Ascending aorta (tissue), 2 donors: ENCODE measurements at regions not wholly inside any gene's neighbourhood (a gene's known extent, or its start where the extent isn't known, plus 50 kb on each side); places are given as distances from the start of the nearest gene placed in this dataset.

ENCODE experiments used
- DNase-seq, 2 donors: peaks; one replicate each; pipeline ENCODE4 v3.0.0-alpha.2; 2019; ENCODE audit warnings: low spot score in 2 of 2
- H3K27ac ChIP-seq, 2 donors: fragments of 200-600 bp; sonication (generic); one replicate each; pipeline ENCODE4 v1.5.1; 2016 to 2017; ENCODE audit warnings: mild to moderate bottlenecking in 1 of 2
- H3K27me3 ChIP-seq: fragments of 200-600 bp; sonication (generic); one replicate; pipeline ENCODE4 v1.5.1; 2017
- H3K36me3 ChIP-seq, 2 donors: fragments of 200-600 bp; sonication (generic); one replicate each; pipeline ENCODE4 v1.5.1; 2016
- H3K4me1 ChIP-seq, 2 donors: fragments of 200-600 bp; sonication (generic); one replicate each; pipeline ENCODE4 v1.5.1; 2016 to 2017; ENCODE audit warnings: mild to moderate bottlenecking in 1 of 2
- H3K4me3 ChIP-seq, 2 donors: fragments of 200-600 bp; sonication (generic); one replicate each; pipeline ENCODE4 v1.5.1; 2016 to 2017; ENCODE audit warnings: mild to moderate bottlenecking in 1 of 2
- H3K9me3 ChIP-seq, 2 donors: fragments of 200-600 bp; sonication (generic); one replicate each; pipeline ENCODE4 v1.5.1; 2016
- CTCF ChIP-seq, 3 experiments: fragments of 200-600 bp in 2 of 3; fragments of 450-650 bp in 1 of 3; sonication (generic) in 2 of 3; IDR thresholded peaks; one replicate each; pipeline ENCODE4 v1.5.1; 2016 to 2019; ENCODE audit warnings: antibody characterized with exemption in 3 of 3, mild to moderate bottlenecking in 1 of 3, moderate library complexity in 1 of 3
- intact Hi-C: fragments of 100-400 bp; cut with DNase I; formaldehyde crosslinking; loops from one replicate; pipeline ENCODE4 v1.15.1; 2023

- intact Hi-C loops: no loop called here
- DNase-seq: no peak
- Histone ChIP-seq H3K36me3 (no peaks in the 10 kb centered on the region), H3K4me3 (no peak overlapping the region), H3K27ac (no peak overlapping the region), H3K9me3 (peaks cover 0 to 8% of the 10 kb centered on the region in 2 donors), H3K27me3 (no peaks in the 10 kb centered on the region), H3K4me1 (no peaks in the 10 kb centered on the region)
- TF ChIP-seq CTCF (IDR thresholded peaks at IDR 0.05): no peak
Observed at GRCh38 chr13:64867856-64868255, 2362.3 kb downstream of the PCDH9 start.

GRCh38 chr13:64866331-64866730, 2363.8 kb downstream of the PCDH9 start:
- H3K4me3 ChIP-seq: no peak overlapping the region
- H3K36me3 ChIP-seq: no peaks in the 10 kb centered on the region
- intact Hi-C loops: no loop called here
- no peak for DNase-seq
- H3K9me3 ChIP-seq: peaks cover 0 to 8% of the 10 kb centered on the region in 2 donors
- no peak for TF ChIP-seq CTCF (IDR thresholded peaks at IDR 0.05)
- H3K27me3 ChIP-seq: no peaks in the 10 kb centered on the region
- no peak overlapping the region for H3K27ac ChIP-seq
- no peaks in the 10 kb centered on the region for H3K4me1 ChIP-seq

- Histone ChIP-seq H3K27me3 (no peaks in the 10 kb centered on the region), H3K4me3 (no peak overlapping the region), H3K4me1 (no peaks in the 10 kb centered on the region), H3K36me3 (no peaks in the 10 kb centered on the region), H3K27ac (no peak overlapping the region), H3K9me3 (no peaks in the 10 kb centered on the region)
- intact Hi-C loops: no loop called here
- no peak for TF ChIP-seq CTCF (IDR thresholded peaks at IDR 0.05)
- DNase-seq: no peak
Observed at GRCh38 chr13:64855506-64855905, 2374.6 kb downstream of the PCDH9 start.

- H3K36me3 ChIP-seq: no peaks in the 10 kb centered on the region
- intact Hi-C loops: no loop called here
- H3K4me3 ChIP-seq: no peak overlapping the region
- DNase-seq: no peak
- no peak overlapping the region for H3K27ac ChIP-seq
- H3K27me3 ChIP-seq: no peaks in the 10 kb centered on the region
- no peaks in the 10 kb centered on the region for H3K4me1 ChIP-seq
- H3K9me3 ChIP-seq: no peaks in the 10 kb centered on the region
- no peak for TF ChIP-seq CTCF (IDR thresholded peaks at IDR 0.05)
Observed at GRCh38 chr13:64850017-64850416, 2380.1 kb downstream of the PCDH9 start.

GRCh38 chr13:64849196-64849595, 2380.9 kb downstream of the PCDH9 start:
- Histone ChIP-seq H3K4me3 (no peak overlapping the region), H3K4me1 (no peaks in the 10 kb centered on the region), H3K9me3 (no peaks in the 10 kb centered on the region), H3K27me3 (no peaks in the 10 kb centered on the region), H3K36me3 (no peaks in the 10 kb centered on the region), H3K27ac (no peak overlapping the region)
- no peak for TF ChIP-seq CTCF (IDR thresholded peaks at IDR 0.05)
- no peak for DNase-seq
- intact Hi-C loops: no loop called here

GRCh38 chr13:64847767-64848166, 2382.4 kb downstream of the PCDH9 start:
- Histone ChIP-seq H3K4me3 (no peak overlapping the region), H3K27ac (no peak overlapping the region), H3K4me1 (no peaks in the 10 kb centered on the region), H3K36me3 (no peaks in the 10 kb centered on the region), H3K27me3 (no peaks in the 10 kb centered on the region), H3K9me3 (no peaks in the 10 kb centered on the region)
- intact Hi-C loops: no loop called here
- DNase-seq: no peak
- no peak for TF ChIP-seq CTCF (IDR thresholded peaks at IDR 0.05)
